ENCODE measurements at regions not wholly inside any gene's neighbourhood (a gene's known extent, or its start where the extent isn't known, plus 50 kb on each side); places are given as distances from the start of the nearest gene placed in this dataset.
"Not testable (repeated sequence)": the region's sequence is repeated elsewhere in the genome, so short reads cannot be mapped to it uniquely, and the experiment has no call there.

- H3K4me1 ChIP-seq (ENCODE audit: control insufficient read depth in 2 of 2, insufficient read depth in 2 of 2, low read length in 2 of 2): peaks cover 2 to 17% of the 10 kb centered on the region in 2 donors
- peak overlapping the region in 1 of 2 donors; percentile 60 for H3K27ac ChIP-seq (ENCODE audit: low read depth in 1 of 2, low read length in 1 of 2)
- H3K4me3 ChIP-seq (ENCODE audit: low read length in 2 of 2): no peak overlapping the region
- H3K36me3 ChIP-seq (ENCODE audit: control insufficient read depth in 2 of 2, insufficient read depth in 2 of 2, low read length in 1 of 2): no peaks in the 10 kb centered on the region
- H3K9me3 ChIP-seq (ENCODE audit: control insufficient read depth in 2 of 2, insufficient read depth in 1 of 2, low read length in 1 of 2): no peaks in the 10 kb centered on the region
- 62% methylated on average over 4 of the region's 4 CpGs for WGBS
- H3K27me3 ChIP-seq (ENCODE audit: control insufficient read depth in 2 of 2, insufficient read depth in 1 of 2, low read length in 1 of 2): no peaks in the 10 kb centered on the region
- peak in 4 of 9 donors; percentile 34 to 70 (median 41) for DNase-seq (ENCODE audit: low read depth in 6 of 9, low spot score in 9 of 9)
These were observed 128.6 kb upstream of the WDR75 start for GRCh38 chr2:189312643-189313042.

- Histone ChIP-seq H3K4me3 (ENCODE audit: low read length in 2 of 2) (no peak overlapping the region), H3K36me3 (ENCODE audit: control insufficient read depth in 2 of 2, insufficient read depth in 2 of 2, low read length in 1 of 2) (no peaks in the 10 kb centered on the region), H3K27ac (ENCODE audit: low read depth in 1 of 2, low read length in 1 of 2) (no peak overlapping the region), H3K4me1 (ENCODE audit: control insufficient read depth in 2 of 2, insufficient read depth in 2 of 2, low read length in 2 of 2) (no peaks in the 10 kb centered on the region), H3K9me3 (ENCODE audit: control insufficient read depth in 2 of 2, insufficient read depth in 1 of 2, low read length in 1 of 2) (peaks cover 0 to 8% of the 10 kb centered on the region in 2 donors), H3K27me3 (ENCODE audit: control insufficient read depth in 2 of 2, insufficient read depth in 1 of 2, low read length in 1 of 2) (no peaks in the 10 kb centered on the region)
- 45% methylated on average over 1 of the region's 1 CpG for WGBS
- DNase-seq (ENCODE audit: low read depth in 6 of 9, low spot score in 9 of 9): no peak
These were observed 122.5 kb upstream of the WDR75 start for GRCh38 chr2:189318761-189319160.

- H3K36me3 ChIP-seq (ENCODE audit: control insufficient read depth in 2 of 2, insufficient read depth in 2 of 2, low read length in 1 of 2); H3K4me1 ChIP-seq (ENCODE audit: control insufficient read depth in 2 of 2, insufficient read depth in 2 of 2, low read length in 2 of 2); H3K9me3 ChIP-seq (ENCODE audit: control insufficient read depth in 2 of 2, insufficient read depth in 1 of 2, low read length in 1 of 2); H3K4me3 ChIP-seq (ENCODE audit: low read length in 2 of 2); H3K27ac ChIP-seq (ENCODE audit: low read depth in 1 of 2, low read length in 1 of 2); H3K27me3 ChIP-seq (ENCODE audit: control insufficient read depth in 2 of 2, insufficient read depth in 1 of 2, low read length in 1 of 2); DNase-seq (ENCODE audit: low read depth in 6 of 9, low spot score in 9 of 9): not testable (repeated sequence)
- WGBS: 96% methylated on average over 11 of the region's 11 CpGs
These were observed 121.8 kb upstream of the WDR75 start for GRCh38 chr2:189319424-189319823.

GRCh38 chr2:189327879-189328847 is 113.1 kb upstream of the WDR75 start:
- H3K27me3 ChIP-seq (ENCODE audit: control insufficient read depth in 2 of 2, insufficient read depth in 1 of 2, low read length in 1 of 2): no peaks in the 10 kb centered on the region
- WGBS: 88% methylated on average over 2 of the region's 2 CpGs

GRCh38 chr2:189328848-189329245 is 112.4 kb upstream of the WDR75 start:
- no peak overlapping the region for H3K4me3 ChIP-seq (ENCODE audit: low read length in 2 of 2)
- H3K36me3 ChIP-seq (ENCODE audit: control insufficient read depth in 2 of 2, insufficient read depth in 2 of 2, low read length in 1 of 2): no peaks in the 10 kb centered on the region
- no peak for DNase-seq (ENCODE audit: low read depth in 6 of 9, low spot score in 9 of 9)
- H3K27me3 ChIP-seq (ENCODE audit: control insufficient read depth in 2 of 2, insufficient read depth in 1 of 2, low read length in 1 of 2): no peaks in the 10 kb centered on the region
- H3K27ac ChIP-seq (ENCODE audit: low read depth in 1 of 2, low read length in 1 of 2): no peak overlapping the region
- 100% methylated on average over 2 of the region's 2 CpGs for WGBS
- peaks cover 0 to 3% of the 10 kb centered on the region in 2 donors for H3K9me3 ChIP-seq (ENCODE audit: control insufficient read depth in 2 of 2, insufficient read depth in 1 of 2, low read length in 1 of 2)
- no peaks in the 10 kb centered on the region for H3K4me1 ChIP-seq (ENCODE audit: control insufficient read depth in 2 of 2, insufficient read depth in 2 of 2, low read length in 2 of 2)

More at GRCh38 chr2:189327879-189328847, 113.1 kb upstream of the WDR75 start:
- DNase-seq (ENCODE audit: low read depth in 6 of 9, low spot score in 9 of 9): no peak
- no peak overlapping the region for H3K27ac ChIP-seq (ENCODE audit: low read depth in 1 of 2, low read length in 1 of 2)
- peaks cover 0 to 3% of the 10 kb centered on the region in 2 donors for H3K9me3 ChIP-seq (ENCODE audit: control insufficient read depth in 2 of 2, insufficient read depth in 1 of 2, low read length in 1 of 2)
- no peak overlapping the region for H3K4me3 ChIP-seq (ENCODE audit: low read length in 2 of 2)
- H3K4me1 ChIP-seq (ENCODE audit: control insufficient read depth in 2 of 2, insufficient read depth in 2 of 2, low read length in 2 of 2): no peaks in the 10 kb centered on the region
- H3K36me3 ChIP-seq (ENCODE audit: control insufficient read depth in 2 of 2, insufficient read depth in 2 of 2, low read length in 1 of 2): no peaks in the 10 kb centered on the region

GRCh38 chr2:189336276-189336975 is 104.8 kb upstream of the WDR75 start:
- Histone ChIP-seq H3K27ac (ENCODE audit: low read depth in 1 of 2, low read length in 1 of 2) (no peak overlapping the region), H3K4me1 (ENCODE audit: control insufficient read depth in 2 of 2, insufficient read depth in 2 of 2, low read length in 2 of 2) (no peaks in the 10 kb centered on the region), H3K4me3 (ENCODE audit: low read length in 2 of 2) (no peak overlapping the region), H3K27me3 (ENCODE audit: control insufficient read depth in 2 of 2, insufficient read depth in 1 of 2, low read length in 1 of 2) (no peaks in the 10 kb centered on the region), H3K36me3 (ENCODE audit: control insufficient read depth in 2 of 2, insufficient read depth in 2 of 2, low read length in 1 of 2) (no peaks in the 10 kb centered on the region), H3K9me3 (ENCODE audit: control insufficient read depth in 2 of 2, insufficient read depth in 1 of 2, low read length in 1 of 2) (peaks cover 2 to 15% of the 10 kb centered on the region in 2 donors)
- WGBS: 91% methylated on average over 2 of the region's 2 CpGs
- DNase-seq (ENCODE audit: low read depth in 6 of 9, low spot score in 9 of 9): no peak

GRCh38 chr2:189337656-189338055 is 103.6 kb upstream of the WDR75 start:
- Histone ChIP-seq H3K9me3 (ENCODE audit: control insufficient read depth in 2 of 2, insufficient read depth in 1 of 2, low read length in 1 of 2) (peaks cover 2 to 15% of the 10 kb centered on the region in 2 donors), H3K36me3 (ENCODE audit: control insufficient read depth in 2 of 2, insufficient read depth in 2 of 2, low read length in 1 of 2) (no peaks in the 10 kb centered on the region), H3K4me1 (ENCODE audit: control insufficient read depth in 2 of 2, insufficient read depth in 2 of 2, low read length in 2 of 2) (no peaks in the 10 kb centered on the region), H3K27me3 (ENCODE audit: control insufficient read depth in 2 of 2, insufficient read depth in 1 of 2, low read length in 1 of 2) (no peaks in the 10 kb centered on the region), H3K4me3 (ENCODE audit: low read length in 2 of 2) (no peak overlapping the region), H3K27ac (ENCODE audit: low read depth in 1 of 2, low read length in 1 of 2) (no peak overlapping the region)
- WGBS: 90% methylated on average over 1 of the region's 1 CpG
- no peak for DNase-seq (ENCODE audit: low read depth in 6 of 9, low spot score in 9 of 9)

GRCh38 chr2:189338115-189338514 is 103.2 kb upstream of the WDR75 start:
- 96% methylated on average over 3 of the region's 3 CpGs for WGBS
- H3K4me3 ChIP-seq (ENCODE audit: low read length in 2 of 2): no peak overlapping the region
- peaks cover 2 to 15% of the 10 kb centered on the region in 2 donors for H3K9me3 ChIP-seq (ENCODE audit: control insufficient read depth in 2 of 2, insufficient read depth in 1 of 2, low read length in 1 of 2)
- no peak for DNase-seq (ENCODE audit: low read depth in 6 of 9, low spot score in 9 of 9)
- H3K36me3 ChIP-seq (ENCODE audit: control insufficient read depth in 2 of 2, insufficient read depth in 2 of 2, low read length in 1 of 2): no peaks in the 10 kb centered on the region
- no peaks in the 10 kb centered on the region for H3K4me1 ChIP-seq (ENCODE audit: control insufficient read depth in 2 of 2, insufficient read depth in 2 of 2, low read length in 2 of 2)
- no peaks in the 10 kb centered on the region for H3K27me3 ChIP-seq (ENCODE audit: control insufficient read depth in 2 of 2, insufficient read depth in 1 of 2, low read length in 1 of 2)
- H3K27ac ChIP-seq (ENCODE audit: low read depth in 1 of 2, low read length in 1 of 2): no peak overlapping the region

GRCh38 chr2:189341077-189341476 is 100.2 kb upstream of the WDR75 start:
- no peak overlapping the region for H3K4me3 ChIP-seq (ENCODE audit: low read length in 2 of 2)
- no peaks in the 10 kb centered on the region for H3K36me3 ChIP-seq (ENCODE audit: control insufficient read depth in 2 of 2, insufficient read depth in 2 of 2, low read length in 1 of 2)
- DNase-seq (ENCODE audit: low read depth in 6 of 9, low spot score in 9 of 9): no peak
- no peaks in the 10 kb centered on the region for H3K4me1 ChIP-seq (ENCODE audit: control insufficient read depth in 2 of 2, insufficient read depth in 2 of 2, low read length in 2 of 2)
- H3K27me3 ChIP-seq (ENCODE audit: control insufficient read depth in 2 of 2, insufficient read depth in 1 of 2, low read length in 1 of 2): no peaks in the 10 kb centered on the region
- no peak overlapping the region for H3K27ac ChIP-seq (ENCODE audit: low read depth in 1 of 2, low read length in 1 of 2)
- H3K9me3 ChIP-seq (ENCODE audit: control insufficient read depth in 2 of 2, insufficient read depth in 1 of 2, low read length in 1 of 2): peaks cover 2 to 15% of the 10 kb centered on the region in 2 donors
- WGBS: 95% methylated on average over 1 of the region's 1 CpG

Measured in thymus (tissue), 11 donors.